ENCODE measurements at regions not wholly inside any gene's neighbourhood (a gene's known extent, or its start where the extent isn't known, plus 50 kb on each side); places are given as distances from the start of the nearest gene placed in this dataset.
A peak's percentile ranks its signal among the peaks of the same experiment; 100 is the strongest.

DNA sequence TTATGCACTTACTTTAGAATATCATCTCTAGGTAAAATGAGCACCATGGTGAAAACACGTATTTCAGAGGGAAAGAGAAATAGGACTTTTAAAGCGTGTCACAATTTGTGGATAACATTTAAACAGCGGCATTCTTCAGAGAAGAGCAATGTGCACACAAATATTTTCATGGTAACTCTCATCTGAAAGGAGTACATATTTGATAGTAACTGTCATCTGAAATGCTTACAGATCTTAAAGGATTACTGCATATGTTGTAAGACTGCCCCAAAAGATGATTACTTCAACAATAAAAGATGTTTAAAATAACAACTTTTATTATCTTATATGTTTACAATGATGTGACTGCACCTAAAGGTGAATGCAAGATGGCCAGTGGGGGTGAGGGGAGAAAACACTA is 408.8 kb downstream of the PLA2G4A start:
- DNase-seq, result no peak

DNA sequence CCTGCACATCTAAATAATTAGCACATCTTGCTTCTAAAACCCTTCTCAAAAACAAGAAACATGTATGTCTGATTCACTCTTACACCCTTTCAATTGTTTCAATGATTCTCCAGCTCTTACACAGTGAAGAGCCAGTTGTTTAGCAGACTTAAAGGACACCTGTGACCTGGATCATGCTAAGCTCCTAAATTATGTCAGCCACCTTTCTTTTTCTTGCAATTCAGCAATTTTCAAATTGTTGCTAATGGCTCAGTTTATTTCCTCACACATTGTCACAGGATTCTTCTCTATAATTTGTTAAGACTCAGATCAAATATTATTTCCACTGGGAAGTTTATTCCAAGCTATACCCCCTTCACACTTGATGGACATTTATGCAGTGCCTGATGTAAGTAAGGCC is 413.2 kb downstream of the PLA2G4A start:
- DNase-seq, result no peak

DNA sequence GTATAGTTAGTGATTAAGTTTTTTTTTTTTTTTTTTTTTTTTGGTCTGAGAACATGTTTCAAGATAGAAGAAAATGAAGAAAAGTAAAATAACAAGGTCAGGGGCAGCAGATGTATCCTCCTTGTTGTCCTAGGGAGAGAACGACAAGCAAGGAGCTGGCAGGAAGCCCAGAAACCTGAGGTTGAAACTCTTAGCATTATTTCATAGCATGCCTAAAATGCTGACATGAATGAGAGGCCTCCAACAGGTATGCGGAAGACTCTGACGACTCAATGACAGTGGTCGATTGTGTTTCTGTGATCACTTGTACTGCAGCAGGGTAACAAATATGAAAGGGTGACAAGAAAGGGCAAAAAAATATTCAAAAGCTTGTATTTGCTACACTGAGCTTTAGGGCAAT is 415.9 kb downstream of the PLA2G4A start:
- DNase-seq, result peak; percentile 95

DNA sequence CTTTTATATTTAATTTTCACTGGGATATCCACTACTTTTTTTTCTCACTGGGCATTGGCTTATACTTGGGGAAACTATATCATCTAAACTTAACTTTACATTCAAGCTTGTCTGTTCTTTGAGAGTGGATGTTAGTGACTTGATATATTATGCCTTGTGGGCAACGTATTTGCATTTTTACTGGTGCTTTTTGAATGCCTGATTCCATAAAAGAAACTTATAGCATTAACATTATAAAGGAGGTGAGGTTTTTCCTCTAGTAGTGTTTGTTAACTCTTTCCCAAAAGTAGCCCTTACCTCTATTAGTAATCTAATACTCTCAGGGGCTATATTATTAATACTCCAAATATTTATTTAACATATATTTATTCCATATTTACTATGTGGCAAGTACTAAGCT is 416.5 kb downstream of the PLA2G4A start:
- no peak for DNase-seq

- DNase-seq, result peak; percentile 16
Observed at GRCh38 chr1:187249196-187249595, 420.4 kb downstream of the PLA2G4A start.

GRCh38 chr1:187252923-187253322 is 424.2 kb downstream of the PLA2G4A start:
- no peak for DNase-seq

DNA sequence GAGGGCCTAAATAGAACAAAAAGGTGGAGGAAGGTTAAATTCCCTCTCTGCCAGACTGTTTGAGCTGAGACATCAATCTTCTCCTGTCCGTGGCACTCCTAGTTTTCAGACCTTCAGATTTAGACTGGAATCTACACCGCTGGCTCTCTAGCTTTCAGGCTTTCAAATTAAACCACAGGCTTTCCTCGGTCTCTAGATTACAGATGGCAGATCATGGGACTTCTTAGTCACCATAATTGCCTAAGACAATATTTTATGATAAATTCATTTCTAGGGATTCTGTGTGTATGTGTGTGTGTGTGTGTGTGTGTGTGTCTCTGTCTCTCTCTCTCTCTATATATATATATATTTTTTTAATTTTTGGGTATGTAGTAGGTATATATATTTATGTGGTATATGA is 428.7 kb downstream of the PLA2G4A start:
- DNase-seq, result no peak

DNA sequence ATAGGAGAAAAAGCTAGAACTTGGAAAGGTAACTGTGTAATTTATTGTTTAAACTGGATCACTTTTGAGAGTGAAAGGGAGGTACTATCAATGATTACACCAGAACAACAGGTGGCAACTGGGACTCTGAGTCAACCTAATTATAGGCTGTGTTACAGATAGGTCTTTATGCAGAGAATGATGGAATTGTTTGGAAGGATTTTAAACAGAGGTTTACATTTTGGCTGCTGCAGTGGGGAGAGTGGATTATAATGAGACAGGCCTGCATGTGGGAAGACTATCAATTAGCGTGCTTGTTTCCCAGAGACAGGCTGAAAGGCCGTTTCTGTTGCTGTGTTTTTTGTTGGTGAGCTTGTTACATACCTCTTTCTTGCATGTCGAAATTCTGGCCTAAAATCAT is 432.9 kb downstream of the PLA2G4A start:
- DNase-seq, result peak; percentile 99

- DNase-seq, result peak; percentile 83
Observed at GRCh38 chr1:187262731-187263130, 434.0 kb downstream of the PLA2G4A start.

- peak; percentile 92 for DNase-seq
Observed at GRCh38 chr1:187264995-187265602, 436.4 kb downstream of the PLA2G4A start.

- DNase-seq, result no peak
Observed at GRCh38 chr1:187266051-187266450, 437.3 kb downstream of the PLA2G4A start.

- no peak for DNase-seq
Observed at GRCh38 chr1:187267827-187268226, 439.1 kb downstream of the PLA2G4A start.

- no peak for DNase-seq
Observed at GRCh38 chr1:187270256-187270655, 441.5 kb downstream of the PLA2G4A start.

GRCh38 chr1:187275346-187275745 is 446.6 kb downstream of the PLA2G4A start:
- no peak for DNase-seq

- DNase-seq, result peak; percentile 94
Observed at GRCh38 chr1:187275985-187276575, 447.3 kb downstream of the PLA2G4A start.

DNA sequence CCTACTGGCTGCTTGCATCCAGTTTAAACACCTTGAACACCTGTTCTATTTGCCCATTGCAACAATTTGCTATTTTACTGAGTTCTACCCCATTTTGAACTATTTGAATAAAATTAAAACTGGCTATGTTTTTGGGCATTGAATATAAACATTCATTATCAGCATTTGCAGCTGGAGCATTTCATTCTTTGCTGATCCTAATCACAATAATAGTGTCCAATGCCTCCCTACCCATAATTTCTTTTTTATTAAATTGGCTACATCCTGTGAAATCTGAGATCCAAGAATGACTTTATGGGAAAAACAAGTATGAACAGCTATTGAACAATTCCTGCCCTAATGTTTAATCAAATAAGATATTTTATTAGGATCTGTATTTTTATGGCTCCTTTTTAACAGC is 447.9 kb downstream of the PLA2G4A start:
- peak; percentile 60 for DNase-seq

GRCh38 chr1:187280031-187280430 is 451.3 kb downstream of the PLA2G4A start:
- no peak for DNase-seq

GRCh38 chr1:187281085-187281484 is 452.3 kb downstream of the PLA2G4A start:
- no peak for DNase-seq

- no peak for DNase-seq
Observed at GRCh38 chr1:187283984-187284383, 455.2 kb downstream of the PLA2G4A start.

DNA sequence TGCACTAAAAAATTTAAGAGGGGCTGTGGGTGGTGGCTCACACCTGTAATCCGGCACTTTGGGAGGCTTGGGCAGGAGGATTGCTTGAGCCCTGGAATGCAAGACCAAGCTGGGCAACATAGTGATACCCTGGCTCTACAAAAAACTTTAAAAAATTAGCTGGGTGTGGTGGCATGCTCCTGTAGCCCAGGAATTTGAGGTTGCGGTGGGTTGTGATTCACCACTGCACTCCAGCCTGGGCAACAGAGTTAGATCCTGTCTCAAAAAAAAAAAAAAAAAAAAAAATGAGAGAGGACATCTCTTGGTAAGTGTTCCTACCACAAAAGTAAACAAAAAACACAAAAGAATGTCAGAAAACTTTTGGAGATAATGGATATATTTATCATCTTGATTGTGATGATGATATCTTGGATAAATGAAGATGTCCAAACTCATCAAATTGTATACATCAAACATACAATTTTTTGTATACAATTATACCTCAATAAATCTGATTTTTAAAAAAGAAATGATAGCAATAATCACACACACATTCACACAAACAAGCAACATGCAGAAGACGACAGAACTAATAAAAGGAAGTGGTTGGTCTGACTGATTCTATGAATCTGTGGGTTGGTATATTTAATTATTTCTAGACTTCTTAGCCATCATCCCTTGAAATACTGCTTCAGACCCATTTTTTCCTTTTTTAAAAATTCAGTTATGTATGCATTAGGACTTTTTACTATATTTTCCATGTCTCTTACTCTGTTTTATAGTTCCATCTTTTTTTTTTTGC is 465.9 kb downstream of the PLA2G4A start:
- no peak for DNase-seq

DNA sequence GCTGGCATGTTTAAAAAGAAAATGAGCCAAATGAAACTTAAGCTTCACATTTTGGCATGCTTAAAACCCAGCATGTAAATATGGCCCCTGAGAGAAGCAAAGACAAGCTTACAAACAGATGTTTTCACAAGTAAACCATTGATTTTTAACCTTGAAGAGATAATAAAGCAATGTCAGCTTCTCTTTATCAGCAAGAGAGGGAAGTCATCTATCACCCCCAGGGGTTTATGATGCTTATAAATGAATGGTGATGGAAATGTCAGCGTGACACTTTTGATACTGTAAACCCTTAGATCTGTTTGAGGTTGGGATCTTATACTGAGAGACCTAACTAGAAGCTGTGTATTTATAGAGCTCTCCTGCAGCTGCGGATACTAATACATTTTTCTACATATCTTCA is 471.3 kb downstream of the PLA2G4A start:
- peak; percentile 27 for DNase-seq

DNA sequence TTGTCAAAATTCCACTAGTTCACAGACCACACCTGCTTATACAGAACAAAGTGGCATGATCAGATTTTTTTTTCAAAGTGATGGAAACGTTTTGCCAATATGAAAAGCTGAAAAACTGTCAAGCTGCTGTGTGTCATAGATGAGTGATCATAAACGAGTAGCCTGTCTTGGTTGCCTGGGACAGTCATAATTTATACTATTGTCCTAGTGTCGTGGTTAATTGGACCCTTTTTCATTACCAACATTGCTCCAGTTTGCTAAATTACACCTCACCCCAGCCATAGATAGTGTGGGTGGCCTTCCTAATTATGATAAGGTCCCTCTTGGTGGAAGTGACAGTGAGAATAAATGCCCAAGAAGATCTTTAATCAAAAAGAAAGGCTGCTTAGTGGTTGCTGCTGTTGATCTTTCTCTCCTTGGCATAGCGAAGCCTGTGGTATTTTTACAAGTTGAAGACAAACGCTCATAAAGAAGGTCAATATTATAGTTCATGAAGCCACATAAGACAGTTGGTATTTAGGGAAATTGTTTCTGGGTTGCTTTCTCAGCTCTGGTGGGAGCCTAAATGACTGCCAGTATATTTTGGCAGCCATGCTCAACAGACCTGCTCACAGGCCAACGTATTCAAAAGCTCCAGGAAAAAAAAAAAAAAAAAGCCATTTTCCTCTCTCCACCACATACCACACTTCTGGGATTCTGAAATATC is 478.1 kb downstream of the PLA2G4A start:
- DNase-seq, result peak; percentile 89

DNA sequence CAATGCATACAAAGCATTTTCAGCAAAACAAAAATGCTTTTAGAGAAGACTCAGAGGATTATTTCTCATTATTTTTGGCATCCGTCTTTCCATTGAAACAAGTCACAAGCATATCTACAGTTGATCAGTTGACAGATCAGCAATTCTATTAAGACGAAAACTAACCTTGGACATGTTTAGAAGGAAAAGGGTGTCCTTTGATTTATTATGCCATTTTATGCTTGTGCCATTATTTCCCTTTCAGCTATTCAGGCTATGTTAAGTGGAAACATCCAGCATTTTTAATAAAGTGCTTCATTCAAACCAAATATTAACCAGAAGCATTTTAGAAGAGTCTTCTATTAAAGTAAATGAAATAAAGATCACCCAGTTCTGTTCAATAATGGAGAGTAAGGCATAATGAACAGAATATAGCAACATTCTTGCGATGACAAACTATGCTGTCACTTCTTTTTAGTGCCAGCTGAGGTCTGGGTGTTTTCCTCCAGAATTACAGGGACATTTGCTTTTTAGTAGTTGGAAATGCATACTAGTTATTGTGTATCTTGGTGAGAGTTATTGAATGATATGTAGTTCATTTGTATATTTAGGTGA is 481.4 kb downstream of the PLA2G4A start:
- DNase-seq, result no peak

All from NCI-H69 (cell line).